CD14-positive monocyte (primary cell): ENCODE measurements at regions not wholly inside any gene's neighbourhood (a gene's known extent, or its start where the extent isn't known, plus 50 kb on each side); places are given as distances from the start of the nearest gene placed in this dataset.

Experiments
- DNase-seq, 3 donors: peaks; one replicate each; pipeline ENCODE4 v3.0.0-alpha.2; 2011 to 2022
- H2AFZ ChIP-seq: 2 replicates; pipeline ENCODE4 v1.6.0; 2012; ENCODE audit warnings: mild to moderate bottlenecking, low read depth, low read length, inconsistent platforms; ENCODE audit not compliant: insufficient read depth, poor library complexity, severe bottlenecking
- H3K27ac ChIP-seq, 2 donors: 1 replicate in 1 of 2; 2 replicates in 1 of 2; pipeline ENCODE4 v1.5.1; 2012 to 2013; ENCODE audit warnings: low read length in 2 of 2, control low read depth in 1 of 2, inconsistent platforms in 1 of 2, low read depth in 1 of 2, mild to moderate bottlenecking in 1 of 2
- H3K27me3 ChIP-seq, 2 donors: one replicate each; pipeline versions ENCODE4 v1.6.0 to v1.6.1; 2011 to 2013; ENCODE audit warnings: low read length in 2 of 2; ENCODE audit not compliant: control insufficient read depth in 2 of 2, insufficient read depth in 2 of 2
- H3K36me3 ChIP-seq, 2 donors: replicated peaks in 1 of 2; 1 replicate in 1 of 2; 2 replicates in 1 of 2; pipeline versions ENCODE4 v1.5.1 to v1.6.1; 2012 to 2013; ENCODE audit warnings: low read length in 2 of 2, control low read depth in 1 of 2, inconsistent platforms in 1 of 2, mild to moderate bottlenecking in 1 of 2; ENCODE audit not compliant: insufficient read depth in 2 of 2, control insufficient read depth in 1 of 2
- H3K4me1 ChIP-seq, 2 donors: 1 replicate in 1 of 2; 2 replicates in 1 of 2; pipeline versions ENCODE4 v1.5.1 to v1.6.1; 2012 to 2013; ENCODE audit warnings: low read length in 2 of 2, control low read depth in 1 of 2, inconsistent platforms in 1 of 2, mild to moderate bottlenecking in 1 of 2, moderate library complexity in 1 of 2; ENCODE audit not compliant: insufficient read depth in 2 of 2, control insufficient read depth in 1 of 2
- H3K4me2 ChIP-seq: replicated peaks from 2 replicates; pipeline ENCODE3; 2012; ENCODE audit warnings: low read length, moderate library complexity, mild to moderate bottlenecking; ENCODE audit not compliant: poor library complexity, severe bottlenecking; ENCODE audit errors: extremely low read depth
- H3K4me3 ChIP-seq, 3 experiments: fragments of 200-600 bp in 1 of 3; sonication (generic) in 1 of 3; replicated peaks in 1 of 3; 1 replicate in 2 of 3; 2 replicates in 1 of 3; pipeline ENCODE4 v1.5.1; 2011 to 2013; ENCODE audit warnings: low read length in 3 of 3, mild to moderate bottlenecking in 3 of 3, control low read depth in 2 of 3, low read depth in 2 of 3, inconsistent platforms in 1 of 3, moderate library complexity in 1 of 3
- H3K79me2 ChIP-seq: 2 replicates; pipeline ENCODE4 v1.6.0; 2012; ENCODE audit warnings: mild to moderate bottlenecking, control low read depth, inconsistent platforms, low read length, moderate library complexity; ENCODE audit not compliant: insufficient read depth
- H3K9ac ChIP-seq: 2 replicates; pipeline ENCODE4 v1.6.0; 2017; ENCODE audit warnings: low read length, mild to moderate bottlenecking; ENCODE audit not compliant: insufficient read depth, poor library complexity, severe bottlenecking
- H3K9me3 ChIP-seq, 2 donors: replicated peaks in 1 of 2; 1 replicate in 1 of 2; 2 replicates in 1 of 2; pipeline versions ENCODE4 v1.5.1 to v1.6.1; 2012 to 2013; ENCODE audit warnings: low read length in 2 of 2, control low read depth in 1 of 2; ENCODE audit not compliant: control insufficient read depth in 1 of 2, insufficient read depth in 1 of 2
- H4K20me1 ChIP-seq: 2 replicates; pipeline ENCODE4 v1.6.0; 2012; ENCODE audit warnings: mild to moderate bottlenecking, low read length, control low read depth, moderate library complexity; ENCODE audit not compliant: insufficient read depth
- H3K27ac Mint-ChIP-seq, 7 donors: one replicate each; pipeline ENCODE4 v1.8.0; 2020; ENCODE audit warnings: mild to moderate bottlenecking in 7 of 7, mixed read lengths in 7 of 7, moderate library complexity in 6 of 7, inconsistent platforms in 2 of 7
- H3K27me3 Mint-ChIP-seq, 3 donors: one replicate each; pipeline ENCODE4 v1.8.0; 2021 to 2022; ENCODE audit warnings: low read depth in 3 of 3, mild to moderate bottlenecking in 3 of 3, mixed read lengths in 3 of 3, moderate library complexity in 3 of 3, inconsistent platforms in 1 of 3
- H3K36me3 Mint-ChIP-seq, 2 donors: one replicate each; pipeline ENCODE4 v1.8.0; 2020; ENCODE audit warnings: mixed read lengths in 2 of 2, inconsistent platforms in 1 of 2, mild to moderate bottlenecking in 1 of 2
- H3K4me1 Mint-ChIP-seq: one replicate; pipeline ENCODE4 v1.8.0; 2020; ENCODE audit warnings: mild to moderate bottlenecking, mixed read lengths
- H3K4me3 Mint-ChIP-seq, 2 donors: one replicate each; pipeline ENCODE4 v1.8.0; 2020; ENCODE audit warnings: mild to moderate bottlenecking in 2 of 2, mixed read lengths in 2 of 2, moderate library complexity in 1 of 2
- H3K9me3 Mint-ChIP-seq, 7 donors: one replicate each; pipeline ENCODE4 v1.8.0; 2020 to 2022; ENCODE audit warnings: mixed read lengths in 7 of 7, mild to moderate bottlenecking in 6 of 7, moderate library complexity in 6 of 7, inconsistent platforms in 2 of 7
- WGBS: methylation state at CpG from one replicate; pipeline ENCODE4 v1.1.5; 2013; ENCODE audit warnings: missing lambda C conversion rate; ENCODE audit not compliant: insufficient coverage; 5-methylcytosine and 5-hydroxymethylcytosine counted together
- intact Hi-C, 2 donors: fragments of 100-400 bp; cut with micrococcal nuclease; formaldehyde crosslinking; loops; one replicate each; pipeline versions ENCODE4 v1.15.0 to v1.15.1; 2023
- TF ChIP-seq, protein P1 (sequence below): fragments of 200-600 bp; IDR thresholded peaks from one replicate; pipeline ENCODE4 v1.8.0; 2022; ENCODE audit warnings: antibody characterized with exemption, mild to moderate bottlenecking

DNA sequence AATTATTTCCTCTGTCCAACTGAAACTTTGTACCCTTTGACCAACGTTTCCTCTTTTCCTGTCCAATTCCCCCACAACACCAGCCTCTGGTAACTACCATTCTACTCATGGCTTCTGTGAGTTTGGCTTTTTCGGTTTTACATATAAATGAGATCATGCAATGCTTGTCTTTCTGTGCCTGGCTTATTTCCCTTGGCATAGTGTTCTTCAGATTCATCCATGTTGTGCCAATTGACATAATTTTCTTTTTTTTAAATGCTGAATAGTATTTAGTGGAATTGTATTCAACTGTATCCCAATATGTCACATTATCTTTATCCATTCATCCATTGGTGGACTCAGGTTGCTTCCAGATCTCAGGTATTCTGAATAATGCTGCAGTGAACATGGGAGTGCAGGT lies 222.5 kb upstream of the GALNTL6 start:
- H3K9ac ChIP-seq = no peak overlapping the region
- TF ChIP-seq, protein P1, sequence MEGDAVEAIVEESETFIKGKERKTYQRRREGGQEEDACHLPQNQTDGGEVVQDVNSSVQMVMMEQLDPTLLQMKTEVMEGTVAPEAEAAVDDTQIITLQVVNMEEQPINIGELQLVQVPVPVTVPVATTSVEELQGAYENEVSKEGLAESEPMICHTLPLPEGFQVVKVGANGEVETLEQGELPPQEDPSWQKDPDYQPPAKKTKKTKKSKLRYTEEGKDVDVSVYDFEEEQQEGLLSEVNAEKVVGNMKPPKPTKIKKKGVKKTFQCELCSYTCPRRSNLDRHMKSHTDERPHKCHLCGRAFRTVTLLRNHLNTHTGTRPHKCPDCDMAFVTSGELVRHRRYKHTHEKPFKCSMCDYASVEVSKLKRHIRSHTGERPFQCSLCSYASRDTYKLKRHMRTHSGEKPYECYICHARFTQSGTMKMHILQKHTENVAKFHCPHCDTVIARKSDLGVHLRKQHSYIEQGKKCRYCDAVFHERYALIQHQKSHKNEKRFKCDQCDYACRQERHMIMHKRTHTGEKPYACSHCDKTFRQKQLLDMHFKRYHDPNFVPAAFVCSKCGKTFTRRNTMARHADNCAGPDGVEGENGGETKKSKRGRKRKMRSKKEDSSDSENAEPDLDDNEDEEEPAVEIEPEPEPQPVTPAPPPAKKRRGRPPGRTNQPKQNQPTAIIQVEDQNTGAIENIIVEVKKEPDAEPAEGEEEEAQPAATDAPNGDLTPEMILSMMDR = no peak
- Mint-ChIP-seq H3K4me3 (no peak overlapping the region), H3K27me3 (no peaks in the 10 kb centered on the region), H3K4me1 (no peaks in the 10 kb centered on the region), H3K27ac (no peak overlapping the region), H3K9me3 (peaks cover 0 to 19% (median 9%) of the 10 kb centered on the region in 7 donors), H3K36me3 (no peaks in the 10 kb centered on the region)
- no peaks in the 10 kb centered on the region for H3K36me3 ChIP-seq
- H3K4me3 ChIP-seq = no peak overlapping the region
- no peaks in the 10 kb centered on the region for H3K4me1 ChIP-seq
- 17% methylated on average over 1 of the region's 2 CpGs for WGBS
- H3K27ac ChIP-seq = no peak overlapping the region
- H4K20me1 ChIP-seq = no peaks in the 10 kb centered on the region
- no peaks in the 10 kb centered on the region for H3K27me3 ChIP-seq
- no peak for DNase-seq
- H3K9me3 ChIP-seq = peaks cover 0 to 7% of the 10 kb centered on the region in 2 donors
- H3K79me2 ChIP-seq = no peaks in the 10 kb centered on the region
- H3K4me2 ChIP-seq = no peak overlapping the region
- H2AFZ ChIP-seq = no peak overlapping the region
- intact Hi-C loops = no loop called here

DNA sequence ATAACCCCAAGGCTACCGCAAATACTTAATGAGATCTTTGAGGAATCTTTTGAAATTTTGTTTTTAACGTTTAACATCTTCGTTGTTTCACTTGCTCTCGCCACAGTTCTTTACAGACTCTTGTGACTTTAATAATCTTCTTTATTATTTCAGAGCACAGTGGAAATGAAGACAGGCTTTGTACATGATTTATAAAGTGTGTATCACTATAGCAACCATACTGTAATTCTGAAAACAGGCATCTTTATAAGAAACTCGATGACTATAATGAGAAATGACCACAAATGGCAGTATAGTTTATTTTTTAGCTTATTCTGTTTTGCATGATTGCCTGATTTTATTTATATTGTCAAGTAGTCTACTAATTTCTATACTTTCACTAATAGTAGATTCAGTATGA lies 224.4 kb upstream of the GALNTL6 start:
- H3K4me2 ChIP-seq = no peak overlapping the region
- no peak overlapping the region for H3K4me3 Mint-ChIP-seq
- no peak overlapping the region for H3K9ac ChIP-seq
- no peaks in the 10 kb centered on the region for H3K27me3 ChIP-seq
- H3K27ac ChIP-seq = no peak overlapping the region
- H3K4me1 Mint-ChIP-seq = no peaks in the 10 kb centered on the region
- no peaks in the 10 kb centered on the region for H3K4me1 ChIP-seq
- H3K79me2 ChIP-seq = no peaks in the 10 kb centered on the region
- H4K20me1 ChIP-seq = no peaks in the 10 kb centered on the region
- TF ChIP-seq, protein P1 = no peak
- no peaks in the 10 kb centered on the region for H3K36me3 ChIP-seq
- peaks cover 0 to 4% of the 10 kb centered on the region in 2 donors for H3K9me3 ChIP-seq
- H2AFZ ChIP-seq = no peak overlapping the region
- H3K36me3 Mint-ChIP-seq = no peaks in the 10 kb centered on the region
- no CpG with 5 or more reads among the region's 5 CpGs for WGBS
- no peaks in the 10 kb centered on the region for H3K27me3 Mint-ChIP-seq
- no peak overlapping the region for H3K4me3 ChIP-seq
- no peak overlapping the region for H3K27ac Mint-ChIP-seq
- DNase-seq = no peak
- H3K9me3 Mint-ChIP-seq = peaks cover 0 to 12% (median 4%) of the 10 kb centered on the region in 7 donors
- intact Hi-C loops = no loop called here
